GM13977 (cell line): ENCODE measurements at regions not wholly inside any gene's neighbourhood (a gene's known extent, or its start where the extent isn't known, plus 50 kb on each side); places are given as distances from the start of the nearest gene placed in this dataset.

Source experiments
- DNase-seq: peaks from one replicate; pipeline ENCODE4 v3.0.0; 2012; ENCODE audit warnings: low spot score
- CTCF ChIP-seq: IDR thresholded peaks from 2 replicates; pipeline ENCODE4 v1.5.1; 2012; ENCODE audit warnings: mild to moderate bottlenecking, control low read depth; ENCODE audit not compliant: insufficient read depth; ENCODE audit errors: extremely low read depth, missing control alignments
- in situ Hi-C: fragments of 300-500 bp; cut with MboI; formaldehyde crosslinking; loops from one replicate; pipeline ENCODE4 v1.12.0; 2022; ENCODE audit warnings: low sequenced_read_pairs, low pct_unique_long_range_greater_than_20kb, mixed read lengths, inconsistent platforms; ENCODE audit not compliant: unreplicated experiment

GRCh38 chr10:65710306-65710705 is 1215.5 kb upstream of the LRRTM3 start:
- DNase-seq, result no peak
- in situ Hi-C loops, result no loop called here
- no peak for TF ChIP-seq CTCF

GRCh38 chr10:65719790-65720189 is 1206.0 kb upstream of the LRRTM3 start:
- TF ChIP-seq CTCF, result no peak
- in situ Hi-C loops, result no loop called here
- no peak for DNase-seq

GRCh38 chr10:65720901-65721300 is 1204.9 kb upstream of the LRRTM3 start:
- in situ Hi-C loops, result no loop called here
- DNase-seq, result no peak
- no peak for TF ChIP-seq CTCF

GRCh38 chr10:65723525-65723924 is 1202.3 kb upstream of the LRRTM3 start:
- no peak for TF ChIP-seq CTCF
- no peak for DNase-seq

GRCh38 chr10:65735382-65735781 is 1190.5 kb upstream of the LRRTM3 start:
- TF ChIP-seq CTCF, result no peak
- in situ Hi-C loops, result no loop called here
- DNase-seq, result no peak

More at GRCh38 chr10:65723525-65723924, 1202.3 kb upstream of the LRRTM3 start:
- in situ Hi-C loops, result no loop called here

GRCh38 chr10:65742906-65743305 is 1182.9 kb upstream of the LRRTM3 start:
- no peak for TF ChIP-seq CTCF
- in situ Hi-C loops, result no loop called here
- DNase-seq, result no peak

- in situ Hi-C loops, result no loop called here
- no peak for DNase-seq
- TF ChIP-seq CTCF, result no peak
Observed at GRCh38 chr10:65751218-65751617, 1174.6 kb upstream of the LRRTM3 start.
